ENCODE measurements at regions not wholly inside any gene's neighbourhood (a gene's known extent, or its start where the extent isn't known, plus 50 kb on each side); places are given as distances from the start of the nearest gene placed in this dataset.

- Histone ChIP-seq H3K27ac (no peak overlapping the region), H3K4me1 (no peaks in the 10 kb centered on the region), H3K36me3 (no peaks in the 10 kb centered on the region), H3K9me3 (peaks cover 0 to 19% (median 0%) of the 10 kb centered on the region in 11 donors), H3K27me3 (no peaks in the 10 kb centered on the region), H3K4me3 (no peak overlapping the region)
- DNase-seq, result no peak
- 74 to 81% methylated on average over 1 of the region's 1 CpG for WGBS, 2 donors
- ATAC-seq, result no peak
- intact Hi-C loops (cut with DNase I), result no loop called here
- TF ChIP-seq CTCF (IDR thresholded peaks at IDR 0.05), result no peak
Measured at GRCh38 chr2:125175415-125175814, 1150.3 kb downstream of the CNTNAP5 start.

GRCh38 chr2:125185691-125186270 is 1160.7 kb downstream of the CNTNAP5 start:
- TF ChIP-seq CTCF (IDR thresholded peaks at IDR 0.05), result no peak
- Histone ChIP-seq H3K4me3 (no peak overlapping the region), H3K27ac (no peak overlapping the region), H3K4me1 (no peaks in the 10 kb centered on the region), H3K36me3 (no peaks in the 10 kb centered on the region), H3K27me3 (no peaks in the 10 kb centered on the region), H3K9me3 (peaks cover 0 to 1% (median 0%) of the 10 kb centered on the region in 11 donors)
- 64 to 76% methylated on average over 5 of the region's 5 CpGs for WGBS, 2 donors
- intact Hi-C loops (cut with DNase I), result no loop called here
- ATAC-seq, result no peak
- DNase-seq, result no peak

GRCh38 chr2:125207431-125207830 is 1182.3 kb downstream of the CNTNAP5 start:
- Histone ChIP-seq H3K9me3 (peaks cover 0 to 4% (median 0%) of the 10 kb centered on the region in 11 donors), H3K27me3 (no peaks in the 10 kb centered on the region), H3K4me1 (no peaks in the 10 kb centered on the region), H3K4me3 (no peak overlapping the region), H3K36me3 (no peaks in the 10 kb centered on the region), H3K27ac (no peak overlapping the region)
- intact Hi-C loops (cut with DNase I), result no loop called here
- ATAC-seq (no peak), DNase-seq (no peak)
- WGBS, 2 donors, result 82 to 84% methylated on average over 3 of the region's 3 CpGs
- TF ChIP-seq CTCF (IDR thresholded peaks at IDR 0.05), result no peak

GRCh38 chr2:125216321-125216720 is 1191.2 kb downstream of the CNTNAP5 start:
- Histone ChIP-seq H3K9me3 (peaks cover 0 to 65% (median 2%) of the 10 kb centered on the region in 11 donors), H3K27me3 (no peaks in the 10 kb centered on the region), H3K27ac (no peak overlapping the region), H3K36me3 (no peaks in the 10 kb centered on the region), H3K4me1 (no peaks in the 10 kb centered on the region), H3K4me3 (no peak overlapping the region)
- no peak for TF ChIP-seq CTCF (IDR thresholded peaks at IDR 0.05)
- DNase-seq (no peak), ATAC-seq (no peak)
- intact Hi-C loops (cut with DNase I), result no loop called here
